ENCODE measurements at regions not wholly inside any gene's neighbourhood (a gene's known extent, or its start where the extent isn't known, plus 50 kb on each side); places are given as distances from the start of the nearest gene placed in this dataset.
"Not testable (repeated sequence)": the region's sequence is repeated elsewhere in the genome, so short reads cannot be mapped to it uniquely, and the experiment has no call there.

DNA sequence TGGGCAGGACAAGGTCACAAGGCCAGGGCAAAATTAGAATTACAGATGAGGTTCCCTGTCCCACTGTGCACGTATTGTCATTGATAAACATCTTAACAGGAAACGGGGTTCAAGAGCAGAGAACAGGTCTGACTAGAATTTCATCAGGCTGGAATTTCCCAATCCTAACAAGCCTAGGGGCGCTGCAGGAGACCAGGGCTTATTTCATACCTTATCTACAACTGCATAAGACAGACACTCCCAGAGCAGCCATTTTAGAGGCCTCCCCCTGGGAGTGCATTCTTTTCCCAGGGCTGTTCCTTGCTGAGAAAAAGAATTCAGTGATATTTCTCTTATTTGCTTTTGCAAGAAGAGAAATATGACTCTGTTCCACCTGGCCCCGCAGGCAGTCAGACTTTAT lies 244.8 kb downstream of the DAD1 start:
- TF ChIP-seq, protein P1, sequence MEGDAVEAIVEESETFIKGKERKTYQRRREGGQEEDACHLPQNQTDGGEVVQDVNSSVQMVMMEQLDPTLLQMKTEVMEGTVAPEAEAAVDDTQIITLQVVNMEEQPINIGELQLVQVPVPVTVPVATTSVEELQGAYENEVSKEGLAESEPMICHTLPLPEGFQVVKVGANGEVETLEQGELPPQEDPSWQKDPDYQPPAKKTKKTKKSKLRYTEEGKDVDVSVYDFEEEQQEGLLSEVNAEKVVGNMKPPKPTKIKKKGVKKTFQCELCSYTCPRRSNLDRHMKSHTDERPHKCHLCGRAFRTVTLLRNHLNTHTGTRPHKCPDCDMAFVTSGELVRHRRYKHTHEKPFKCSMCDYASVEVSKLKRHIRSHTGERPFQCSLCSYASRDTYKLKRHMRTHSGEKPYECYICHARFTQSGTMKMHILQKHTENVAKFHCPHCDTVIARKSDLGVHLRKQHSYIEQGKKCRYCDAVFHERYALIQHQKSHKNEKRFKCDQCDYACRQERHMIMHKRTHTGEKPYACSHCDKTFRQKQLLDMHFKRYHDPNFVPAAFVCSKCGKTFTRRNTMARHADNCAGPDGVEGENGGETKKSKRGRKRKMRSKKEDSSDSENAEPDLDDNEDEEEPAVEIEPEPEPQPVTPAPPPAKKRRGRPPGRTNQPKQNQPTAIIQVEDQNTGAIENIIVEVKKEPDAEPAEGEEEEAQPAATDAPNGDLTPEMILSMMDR (IDR thresholded peaks at IDR 0.05): not testable (repeated sequence)
- not testable (repeated sequence) for TF ChIP-seq POLR2A (IDR thresholded peaks at IDR 0.05); POLR2AphosphoS5 (IDR thresholded peaks at IDR 0.05; ENCODE audit: insufficient read depth in 1 of 2, low read depth in 1 of 2)

All from vagina (tissue), 2 donors.